SH-SY5Y (cell line): ENCODE measurements at regions not wholly inside any gene's neighbourhood (a gene's known extent, or its start where the extent isn't known, plus 50 kb on each side); places are given as distances from the start of the nearest gene placed in this dataset.

Experiments
- GATA2 ChIP-seq: IDR thresholded peaks from 2 replicates; pipeline ENCODE4 v1.6.1; 2011; ENCODE audit warnings: mild to moderate bottlenecking, low read depth, low read length
- GATA3 ChIP-seq: IDR thresholded peaks from 2 replicates; pipeline ENCODE4 v1.6.1; 2011; ENCODE audit warnings: low read depth, mild to moderate bottlenecking, low read length, moderate library complexity

- TF ChIP-seq GATA3: no peak
- no peak for TF ChIP-seq GATA2
Measured at GRCh38 chr1:233759665-233760064, 144.8 kb upstream of the SLC35F3 start.

GRCh38 chr1:233777566-233777965, 126.9 kb upstream of the SLC35F3 start:
- TF ChIP-seq GATA2 (no peak), GATA3 (no peak)

- TF ChIP-seq GATA3: no peak
- TF ChIP-seq GATA2: no peak
Measured at GRCh38 chr1:233780049-233780448, 124.4 kb upstream of the SLC35F3 start.

GRCh38 chr1:233782937-233783586, 121.4 kb upstream of the SLC35F3 start:
- no peak for TF ChIP-seq GATA2
- TF ChIP-seq GATA3: no peak

- TF ChIP-seq GATA2 (no peak), GATA3 (no peak)
Measured at GRCh38 chr1:233787599-233787998, 116.9 kb upstream of the SLC35F3 start.

GRCh38 chr1:233788687-233789086, 115.8 kb upstream of the SLC35F3 start:
- no peak for TF ChIP-seq GATA3
- TF ChIP-seq GATA2: no peak

GRCh38 chr1:233790121-233790520, 114.4 kb upstream of the SLC35F3 start:
- TF ChIP-seq GATA2: no peak
- no peak for TF ChIP-seq GATA3

- TF ChIP-seq GATA2 (peak; percentile 91), GATA3 (peak; percentile 77)
Measured at GRCh38 chr1:233790662-233791371, 113.7 kb upstream of the SLC35F3 start.

GRCh38 chr1:233791372-233791703, 113.1 kb upstream of the SLC35F3 start:
- TF ChIP-seq GATA2: no peak
- no peak for TF ChIP-seq GATA3

GRCh38 chr1:233791721-233792120, 112.8 kb upstream of the SLC35F3 start:
- TF ChIP-seq GATA2: no peak
- TF ChIP-seq GATA3: no peak

- TF ChIP-seq GATA3 (no peak), GATA2 (no peak)
Measured at GRCh38 chr1:233794863-233795262, 109.6 kb upstream of the SLC35F3 start.

- TF ChIP-seq GATA2 (no peak), GATA3 (no peak)
Measured at GRCh38 chr1:233796146-233796783, 108.2 kb upstream of the SLC35F3 start.

- TF ChIP-seq GATA3 (no peak), GATA2 (no peak)
Measured at GRCh38 chr1:233802611-233803010, 101.9 kb upstream of the SLC35F3 start.

GRCh38 chr1:233805786-233806185, 98.7 kb upstream of the SLC35F3 start:
- no peak for TF ChIP-seq GATA2
- no peak for TF ChIP-seq GATA3

GRCh38 chr1:233815357-233815756, 89.1 kb upstream of the SLC35F3 start:
- no peak for TF ChIP-seq GATA2
